ENCODE measurements at regions not wholly inside any gene's neighbourhood (a gene's known extent, or its start where the extent isn't known, plus 50 kb on each side); places are given as distances from the start of the nearest gene placed in this dataset.

GRCh38 chr10:3451516-3452172 is 279.1 kb upstream of the PITRM1 start:
- in situ Hi-C loops (cut with HindIII; ENCODE audit: low pct_unique_long_range_greater_than_20kb, low sequenced_read_pairs): no loop called here
- DNase-seq (ENCODE audit: low read depth, low spot score): no peak

- in situ Hi-C loops (cut with HindIII; ENCODE audit: low pct_unique_long_range_greater_than_20kb, low sequenced_read_pairs): no loop called here
- DNase-seq (ENCODE audit: low read depth, low spot score): no peak
Observed at GRCh38 chr10:3446221-3446620, 273.6 kb upstream of the PITRM1 start.

GRCh38 chr10:3445648-3446047 is 273.1 kb upstream of the PITRM1 start:
- DNase-seq (ENCODE audit: low read depth, low spot score): no peak
- in situ Hi-C loops (cut with HindIII; ENCODE audit: low pct_unique_long_range_greater_than_20kb, low sequenced_read_pairs): no loop called here

DNA sequence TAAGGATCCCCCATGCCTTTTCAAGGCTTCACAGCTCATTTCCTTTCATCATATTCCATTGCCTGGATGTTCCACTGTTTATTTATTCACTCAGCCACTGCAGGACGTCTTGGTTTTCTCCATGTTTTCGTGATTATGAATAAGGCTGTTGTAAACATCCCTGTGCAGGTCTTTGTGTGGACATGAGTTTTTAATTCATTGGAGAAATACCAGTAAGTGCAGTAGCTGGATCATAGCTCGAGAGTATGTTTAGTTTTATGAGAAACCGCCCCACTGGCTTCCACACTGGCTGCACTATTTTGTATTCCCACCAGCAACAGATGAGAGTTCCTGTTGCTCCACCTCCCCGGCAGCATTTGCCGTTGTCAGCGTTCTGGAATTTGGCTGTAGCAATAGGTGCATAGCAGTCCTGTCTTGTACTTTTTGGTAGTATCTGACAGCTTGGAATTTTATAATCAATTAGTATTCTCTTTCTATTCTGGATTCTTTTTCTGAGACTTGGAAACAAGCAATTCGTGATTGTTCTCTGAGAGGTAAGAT is 269.9 kb upstream of the PITRM1 start:
- in situ Hi-C loops (cut with HindIII; ENCODE audit: low pct_unique_long_range_greater_than_20kb, low sequenced_read_pairs): no loop called here
- no peak for DNase-seq (ENCODE audit: low read depth, low spot score)

- in situ Hi-C loops (cut with HindIII; ENCODE audit: low pct_unique_long_range_greater_than_20kb, low sequenced_read_pairs): no loop called here
- no peak for DNase-seq (ENCODE audit: low read depth, low spot score)
Observed at GRCh38 chr10:3439183-3439582, 266.6 kb upstream of the PITRM1 start.

GRCh38 chr10:3438606-3439005 is 266.0 kb upstream of the PITRM1 start:
- in situ Hi-C loops (cut with HindIII; ENCODE audit: low pct_unique_long_range_greater_than_20kb, low sequenced_read_pairs): no loop called here
- DNase-seq (ENCODE audit: low read depth, low spot score): no peak

GRCh38 chr10:3435671-3436070 is 263.1 kb upstream of the PITRM1 start:
- in situ Hi-C loops (cut with HindIII; ENCODE audit: low pct_unique_long_range_greater_than_20kb, low sequenced_read_pairs): no loop called here

DNA sequence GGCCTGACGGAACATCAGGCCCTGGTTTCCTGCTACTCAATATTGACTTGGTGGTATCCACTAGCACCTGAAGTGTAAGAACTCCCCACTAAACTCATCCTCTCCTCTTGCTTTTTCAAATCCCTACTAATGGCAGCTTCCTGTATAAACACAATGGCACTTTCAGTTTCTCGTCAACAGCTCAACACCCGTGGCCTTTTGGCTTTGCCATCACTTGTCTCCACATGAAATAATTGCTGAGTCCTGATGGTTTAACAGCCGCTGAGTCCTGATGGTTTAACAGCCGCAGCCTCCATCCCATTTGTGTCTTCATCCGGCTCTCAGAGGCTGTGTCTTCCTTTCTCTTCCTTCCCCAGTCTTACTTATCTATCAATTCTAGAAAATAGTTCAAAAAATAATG is 261.4 kb upstream of the PITRM1 start:
- in situ Hi-C loops (cut with HindIII; ENCODE audit: low pct_unique_long_range_greater_than_20kb, low sequenced_read_pairs): no loop called here
- no peak for DNase-seq (ENCODE audit: low read depth, low spot score)

More at GRCh38 chr10:3435671-3436070, 263.1 kb upstream of the PITRM1 start:
- DNase-seq (ENCODE audit: low read depth, low spot score): no peak

- in situ Hi-C loops (cut with HindIII; ENCODE audit: low pct_unique_long_range_greater_than_20kb, low sequenced_read_pairs): no loop called here
Observed at GRCh38 chr10:3433131-3433530, 260.5 kb upstream of the PITRM1 start.

GRCh38 chr10:3432081-3432825 is 259.7 kb upstream of the PITRM1 start:
- DNase-seq (ENCODE audit: low read depth, low spot score): no peak
- in situ Hi-C loops (cut with HindIII; ENCODE audit: low pct_unique_long_range_greater_than_20kb, low sequenced_read_pairs): no loop called here

More at GRCh38 chr10:3433131-3433530, 260.5 kb upstream of the PITRM1 start:
- DNase-seq (ENCODE audit: low read depth, low spot score): no peak

- in situ Hi-C loops (cut with HindIII; ENCODE audit: low pct_unique_long_range_greater_than_20kb, low sequenced_read_pairs): no loop called here
- DNase-seq (ENCODE audit: low read depth, low spot score): no peak
Observed at GRCh38 chr10:3430501-3430900, 257.9 kb upstream of the PITRM1 start.

GRCh38 chr10:3429676-3430075 is 257.1 kb upstream of the PITRM1 start:
- no peak for DNase-seq (ENCODE audit: low read depth, low spot score)
- in situ Hi-C loops (cut with HindIII; ENCODE audit: low pct_unique_long_range_greater_than_20kb, low sequenced_read_pairs): no loop called here

DNA sequence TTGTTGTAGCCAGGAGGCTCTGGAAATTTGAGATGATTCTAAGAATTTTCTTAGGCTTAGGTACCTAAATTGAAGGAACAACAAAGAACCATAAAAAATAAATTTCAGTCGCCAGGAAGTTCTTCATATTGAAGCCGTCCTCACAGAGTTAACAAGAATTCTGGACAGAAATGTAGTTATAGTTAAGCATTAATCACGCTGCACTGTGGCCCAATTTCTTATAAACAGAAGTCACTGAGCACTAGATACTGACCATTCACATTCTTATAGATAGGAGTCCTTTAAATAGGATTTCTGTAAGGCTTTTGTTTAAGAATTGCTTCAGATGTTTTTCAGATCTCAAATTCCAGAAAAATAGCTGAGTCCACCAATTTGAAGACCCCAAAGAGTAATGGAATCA is 256.2 kb upstream of the PITRM1 start:
- DNase-seq (ENCODE audit: low read depth, low spot score): no peak
- in situ Hi-C loops (cut with HindIII; ENCODE audit: low pct_unique_long_range_greater_than_20kb, low sequenced_read_pairs): no loop called here

DNA sequence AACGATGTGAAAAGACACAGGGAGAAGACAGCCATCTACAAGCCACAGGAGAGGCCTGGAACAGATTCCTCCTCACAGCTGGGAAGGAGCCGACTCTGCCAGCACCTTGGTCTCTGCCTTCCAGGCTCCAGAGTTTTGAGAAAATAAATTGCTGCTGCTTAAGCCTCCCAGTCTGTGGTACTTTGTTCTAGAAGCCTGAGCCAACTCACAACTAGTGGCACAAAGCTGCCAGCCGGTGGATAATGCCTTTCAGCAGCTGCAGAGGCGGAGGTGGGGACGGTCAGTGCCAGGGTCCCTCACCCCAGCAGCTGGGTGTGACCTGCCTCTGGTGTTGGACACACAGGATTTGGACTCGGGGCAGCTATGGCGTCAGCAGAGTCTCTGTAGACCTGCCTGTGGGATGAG is 255.4 kb upstream of the PITRM1 start:
- in situ Hi-C loops (cut with HindIII; ENCODE audit: low pct_unique_long_range_greater_than_20kb, low sequenced_read_pairs): no loop called here
- no peak for DNase-seq (ENCODE audit: low read depth, low spot score)

DNA sequence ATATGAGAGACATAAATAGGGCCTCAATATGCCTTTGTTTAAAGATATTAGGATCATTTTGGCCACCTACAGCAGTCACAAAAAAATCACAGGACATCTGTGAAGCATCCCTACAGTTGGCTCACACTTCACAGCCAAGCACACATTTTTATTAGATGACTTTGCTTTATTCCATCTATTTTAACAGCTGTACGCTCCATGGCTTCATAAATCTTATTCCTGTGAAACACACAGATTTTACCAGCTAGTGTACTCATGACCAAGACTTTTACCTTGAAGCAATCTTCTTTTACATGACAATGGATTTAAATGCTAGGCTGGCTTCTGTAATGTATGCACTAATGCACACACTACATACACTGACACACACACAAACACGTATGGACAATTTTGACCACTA is 254.8 kb upstream of the PITRM1 start:
- DNase-seq (ENCODE audit: low read depth, low spot score): no peak
- in situ Hi-C loops (cut with HindIII; ENCODE audit: low pct_unique_long_range_greater_than_20kb, low sequenced_read_pairs): no loop called here

- DNase-seq (ENCODE audit: low read depth, low spot score): no peak
- in situ Hi-C loops (cut with HindIII; ENCODE audit: low pct_unique_long_range_greater_than_20kb, low sequenced_read_pairs): no loop called here
Observed at GRCh38 chr10:3426190-3426845, 253.7 kb upstream of the PITRM1 start.

- in situ Hi-C loops (cut with HindIII; ENCODE audit: low pct_unique_long_range_greater_than_20kb, low sequenced_read_pairs): no loop called here
- no peak for DNase-seq (ENCODE audit: low read depth, low spot score)
Observed at GRCh38 chr10:3425716-3426115, 253.1 kb upstream of the PITRM1 start.

DNA sequence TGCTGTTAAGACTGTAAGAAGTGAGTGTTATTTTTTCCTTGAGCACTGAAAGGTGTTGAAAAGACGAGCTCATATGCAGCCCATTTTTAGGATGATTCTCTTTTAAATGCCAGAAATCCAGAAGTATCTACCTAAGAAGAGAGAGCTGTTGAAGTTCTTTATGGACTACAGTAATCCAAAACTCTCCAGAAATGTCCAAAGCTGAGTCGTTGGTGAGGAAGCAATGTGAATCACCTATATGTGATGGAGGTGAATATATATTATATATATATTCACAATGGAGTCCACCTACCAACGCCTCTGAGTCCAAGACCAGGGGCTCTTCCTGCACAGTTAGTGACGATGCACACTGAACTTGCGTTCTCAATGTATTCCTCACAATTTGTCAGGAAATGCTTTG is 252.7 kb upstream of the PITRM1 start:
- no peak for DNase-seq (ENCODE audit: low read depth, low spot score)
- in situ Hi-C loops (cut with HindIII; ENCODE audit: low pct_unique_long_range_greater_than_20kb, low sequenced_read_pairs): no loop called here
